Upper lobe of left lung (tissue), 6 donors: ENCODE measurements at regions not wholly inside any gene's neighbourhood (a gene's known extent, or its start where the extent isn't known, plus 50 kb on each side); places are given as distances from the start of the nearest gene placed in this dataset.

Experiments
- ATAC-seq, 2 donors: fragments of 200-7000 bp; cut with Tn5 transposase; one replicate each; pipeline ENCODE4 v1.9.1; 2022; ENCODE audit warnings: mild to moderate bottlenecking in 2 of 2, moderate library complexity in 2 of 2; ENCODE audit not compliant: low FRiP score in 2 of 2
- DNase-seq, 2 donors: peaks; one replicate each; pipeline ENCODE4 v3.0.0-alpha.2; 2019 to 2020
- H3K27ac ChIP-seq, 4 donors: fragments of 200-600 bp; sonication (generic); one replicate each; pipeline ENCODE4 v1.5.1; 2016 to 2019
- H3K27me3 ChIP-seq, 4 donors: fragments of 200-600 bp; sonication (generic); one replicate each; pipeline ENCODE4 v1.5.1; 2017 to 2019
- H3K36me3 ChIP-seq, 4 donors: fragments of 200-600 bp; sonication (generic); one replicate each; pipeline ENCODE4 v1.5.1; 2016 to 2019
- H3K4me1 ChIP-seq, 4 donors: fragments of 200-600 bp; sonication (generic); one replicate each; pipeline ENCODE4 v1.5.1; 2018 to 2019
- H3K4me3 ChIP-seq, 4 donors: fragments of 200-600 bp; sonication (generic); one replicate each; pipeline ENCODE4 v1.5.1; 2017 to 2019; ENCODE audit warnings: mild to moderate bottlenecking in 2 of 4, moderate library complexity in 1 of 4
- H3K9me3 ChIP-seq, 4 donors: fragments of 200-600 bp; sonication (generic); one replicate each; pipeline ENCODE4 v1.5.1; 2018 to 2019
- CTCF ChIP-seq, 6 experiments: fragments of 450-650 bp in 4 of 6; fragments of 200-600 bp in 2 of 6; sonication (generic) in 2 of 6; IDR thresholded peaks; one replicate each; pipeline ENCODE4 v1.5.1; 2016 to 2019; ENCODE audit warnings: antibody characterized with exemption in 6 of 6
- EP300 ChIP-seq, 4 donors: sonication (generic); formaldehyde crosslinking; IDR thresholded peaks; one replicate each; pipeline ENCODE4 v1.5.1; 2017; ENCODE audit warnings: antibody characterized with exemption in 4 of 4, control low read depth in 2 of 4
- POLR2A ChIP-seq, 4 donors: fragments of 450-650 bp; IDR thresholded peaks; one replicate each; pipeline ENCODE4 v1.5.1; 2016 to 2017; ENCODE audit warnings: antibody characterized with exemption in 4 of 4, mild to moderate bottlenecking in 2 of 4
- POLR2AphosphoS5 ChIP-seq, 2 donors: sonication (generic); formaldehyde crosslinking; IDR thresholded peaks; one replicate each; pipeline ENCODE4 v1.5.1; 2017; ENCODE audit warnings: antibody characterized with exemption in 2 of 2
- WGBS, 2 donors: methylation state at CpG; one replicate each; pipeline ENCODE4 v1.1.5; 2017 to 2018; 5-methylcytosine and 5-hydroxymethylcytosine counted together
- donor health status: DM: no; HTN: no; CAD: no; lungs with moderate emphysema.
- donor health status: DM: no; HTN: yes; CAD: no; lungs with severe emphysema.

GRCh38 chr5:118687661-118688621, 300.4 kb downstream of the DTWD2 start:
- no peaks in the 10 kb centered on the region for H3K36me3 ChIP-seq
- H3K27me3 ChIP-seq: no peaks in the 10 kb centered on the region
- 55% methylated on average over 5 of the region's 5 CpGs for WGBS, 2 donors
- H3K27ac ChIP-seq: no peak overlapping the region
- DNase-seq (no peak), ATAC-seq (no peak)
- no peak for TF ChIP-seq POLR2A (IDR thresholded peaks at IDR 0.05)
- no peak for TF ChIP-seq CTCF (IDR thresholded peaks at IDR 0.05)
- TF ChIP-seq EP300 (IDR thresholded peaks at IDR 0.05): no peak
- no peak for TF ChIP-seq POLR2AphosphoS5 (IDR thresholded peaks at IDR 0.05)
- no peak overlapping the region for H3K4me3 ChIP-seq
- H3K4me1 ChIP-seq: no peaks in the 10 kb centered on the region
- no peaks in the 10 kb centered on the region for H3K9me3 ChIP-seq

GRCh38 chr5:118687100-118687499, 301.2 kb downstream of the DTWD2 start:
- no peak for ATAC-seq
- 89 to 100% methylated on average over 1 of the region's 1 CpG for WGBS, 2 donors
- TF ChIP-seq EP300 (IDR thresholded peaks at IDR 0.05) (no peak), POLR2A (IDR thresholded peaks at IDR 0.05) (no peak), CTCF (IDR thresholded peaks at IDR 0.05) (no peak), POLR2AphosphoS5 (IDR thresholded peaks at IDR 0.05) (no peak)

GRCh38 chr5:118681655-118682054, 306.7 kb downstream of the DTWD2 start:
- WGBS, 2 donors: 75 to 84% methylated on average over 2 of the region's 2 CpGs
- H3K27me3 ChIP-seq: no peaks in the 10 kb centered on the region
- H3K9me3 ChIP-seq: no peaks in the 10 kb centered on the region
- no peak overlapping the region for H3K4me3 ChIP-seq
- no peak overlapping the region for H3K27ac ChIP-seq
- no peak for DNase-seq
- no peaks in the 10 kb centered on the region for H3K36me3 ChIP-seq
- no peak for TF ChIP-seq POLR2A (IDR thresholded peaks at IDR 0.05)
- no peak for TF ChIP-seq POLR2AphosphoS5 (IDR thresholded peaks at IDR 0.05)
- no peak for TF ChIP-seq EP300 (IDR thresholded peaks at IDR 0.05)
- TF ChIP-seq CTCF (IDR thresholded peaks at IDR 0.05): no peak
- no peaks in the 10 kb centered on the region for H3K4me1 ChIP-seq
- ATAC-seq: no peak

More at GRCh38 chr5:118687100-118687499, 301.2 kb downstream of the DTWD2 start:
- H3K27ac ChIP-seq: no peak overlapping the region
- H3K27me3 ChIP-seq: no peaks in the 10 kb centered on the region
- no peaks in the 10 kb centered on the region for H3K36me3 ChIP-seq
- no peaks in the 10 kb centered on the region for H3K9me3 ChIP-seq
- no peak for DNase-seq
- no peak overlapping the region for H3K4me3 ChIP-seq
- no peaks in the 10 kb centered on the region for H3K4me1 ChIP-seq

GRCh38 chr5:118679264-118679940, 308.9 kb downstream of the DTWD2 start:
- TF ChIP-seq POLR2AphosphoS5 (IDR thresholded peaks at IDR 0.05): no peak
- TF ChIP-seq POLR2A (IDR thresholded peaks at IDR 0.05): no peak
- TF ChIP-seq CTCF (IDR thresholded peaks at IDR 0.05): no peak
- TF ChIP-seq EP300 (IDR thresholded peaks at IDR 0.05): no peak
- Histone ChIP-seq H3K4me3 (no peak overlapping the region), H3K27me3 (no peaks in the 10 kb centered on the region), H3K4me1 (no peaks in the 10 kb centered on the region), H3K9me3 (no peaks in the 10 kb centered on the region), H3K36me3 (no peaks in the 10 kb centered on the region), H3K27ac (no peak overlapping the region)
- ATAC-seq: no peak
- DNase-seq: no peak
- 58 to 66% methylated on average over 6 of the region's 6 CpGs for WGBS, 2 donors
